ENCODE measurements at regions not wholly inside any gene's neighbourhood (a gene's known extent, or its start where the extent isn't known, plus 50 kb on each side); places are given as distances from the start of the nearest gene placed in this dataset.

GRCh38 chr13:33590936-33591335 is 227.0 kb upstream of the RFC3 start:
- Histone ChIP-seq H3K27me3 (ENCODE audit: insufficient read depth, low read length) (no peaks in the 10 kb centered on the region), H2BK5ac (ENCODE audit: low read depth, low read length, poor library complexity) (no peak overlapping the region), H3K4me3 (ENCODE audit: low read depth, low read length) (no peak overlapping the region), H3K9me3 (ENCODE audit: insufficient read depth, low read depth, low read length) (no peaks in the 10 kb centered on the region), H2BK12ac (ENCODE audit: low read length) (no peak overlapping the region), H4K8ac (ENCODE audit: low read depth, low read length) (no peak overlapping the region), H4K91ac (ENCODE audit: low read depth, low read length) (no peak overlapping the region), H3K79me1 (ENCODE audit: low read length) (no peaks in the 10 kb centered on the region), H3K79me2 (ENCODE audit: control insufficient read depth, insufficient read depth, low read length, poor library complexity) (no peaks in the 10 kb centered on the region), H2AFZ (ENCODE audit: insufficient read depth, low read length, poor library complexity) (no peak overlapping the region), H2BK120ac (ENCODE audit: insufficient read depth, low read length, poor library complexity) (no peak overlapping the region), H3K23ac (ENCODE audit: low read length) (no peak overlapping the region), H2AK5ac (ENCODE audit: low read length) (no peak overlapping the region), H3K36me3 (ENCODE audit: control insufficient read depth in 1 of 2, insufficient read depth in 2 of 2, low read length in 2 of 2) (no peaks in the 10 kb centered on the region), H3K27ac (ENCODE audit: low read depth, low read length) (no peak overlapping the region), H3K18ac (ENCODE audit: low read length) (no peak overlapping the region), H4K12ac (ENCODE audit: low read depth, low read length) (no peak overlapping the region), H3K14ac (ENCODE audit: low read length) (no peak overlapping the region), H3K4ac (ENCODE audit: low read depth, low read length) (no peak overlapping the region), H3K4me2 (ENCODE audit: low read length) (no peak overlapping the region), H3K9ac (ENCODE audit: low read length) (no peak overlapping the region), H3K4me1 (ENCODE audit: control insufficient read depth in 1 of 2, insufficient read depth in 2 of 2, low read length in 2 of 2) (no peaks in the 10 kb centered on the region)
- DNase-seq = no peak
- no CpG with 5 or more reads among the region's 6 CpGs for WGBS (ENCODE audit: extremely low coverage, insufficient coverage, insufficient read length)

- Histone ChIP-seq H4K8ac (ENCODE audit: low read depth, low read length) (no peak overlapping the region), H4K12ac (ENCODE audit: low read depth, low read length) (no peak overlapping the region), H2BK12ac (ENCODE audit: low read length) (no peak overlapping the region), H3K14ac (ENCODE audit: low read length) (no peak overlapping the region), H2BK5ac (ENCODE audit: low read depth, low read length, poor library complexity) (no peak overlapping the region), H3K4me1 (ENCODE audit: control insufficient read depth in 1 of 2, insufficient read depth in 2 of 2, low read length in 2 of 2) (peaks cover 2 to 4% of the 10 kb centered on the region in 2 experiments), H3K79me1 (ENCODE audit: low read length) (no peaks in the 10 kb centered on the region), H4K91ac (ENCODE audit: low read depth, low read length) (no peak overlapping the region), H3K4me3 (ENCODE audit: low read depth, low read length) (no peak overlapping the region), H3K18ac (ENCODE audit: low read length) (no peak overlapping the region), H2BK120ac (ENCODE audit: insufficient read depth, low read length, poor library complexity) (no peak overlapping the region), H3K27me3 (ENCODE audit: insufficient read depth, low read length) (no peaks in the 10 kb centered on the region), H3K9me3 (ENCODE audit: insufficient read depth, low read depth, low read length) (no peaks in the 10 kb centered on the region), H3K79me2 (ENCODE audit: control insufficient read depth, insufficient read depth, low read length, poor library complexity) (no peaks in the 10 kb centered on the region), H3K23ac (ENCODE audit: low read length) (no peak overlapping the region), H2AFZ (ENCODE audit: insufficient read depth, low read length, poor library complexity) (no peak overlapping the region), H3K9ac (ENCODE audit: low read length) (no peak overlapping the region), H3K27ac (ENCODE audit: low read depth, low read length) (no peak overlapping the region), H3K4me2 (ENCODE audit: low read length) (no peak overlapping the region), H3K36me3 (ENCODE audit: control insufficient read depth in 1 of 2, insufficient read depth in 2 of 2, low read length in 2 of 2) (no peaks in the 10 kb centered on the region), H2AK5ac (ENCODE audit: low read length) (no peak overlapping the region), H3K4ac (ENCODE audit: low read depth, low read length) (no peak overlapping the region)
- no CpG with 5 or more reads among the region's 7 CpGs for WGBS (ENCODE audit: extremely low coverage, insufficient coverage, insufficient read length)
- peak in 1 of 2 donors; percentile 31 for DNase-seq
Observed at GRCh38 chr13:33606692-33607091, 211.3 kb upstream of the RFC3 start.

- no CpG with 5 or more reads among the region's 27 CpGs for WGBS (ENCODE audit: extremely low coverage, insufficient coverage, insufficient read length)
Observed at GRCh38 chr13:33610438-33611120, 207.4 kb upstream of the RFC3 start.

GRCh38 chr13:33611121-33611805 is 206.7 kb upstream of the RFC3 start:
- Histone ChIP-seq H3K79me1 (ENCODE audit: low read length) (no peaks in the 10 kb centered on the region), H4K8ac (ENCODE audit: low read depth, low read length) (no peak overlapping the region), H2BK5ac (ENCODE audit: low read depth, low read length, poor library complexity) (no peak overlapping the region), H3K18ac (ENCODE audit: low read length) (no peak overlapping the region), H3K27me3 (ENCODE audit: insufficient read depth, low read length) (no peaks in the 10 kb centered on the region), H4K91ac (ENCODE audit: low read depth, low read length) (no peak overlapping the region), H3K36me3 (ENCODE audit: control insufficient read depth in 1 of 2, insufficient read depth in 2 of 2, low read length in 2 of 2) (no peaks in the 10 kb centered on the region), H3K9me3 (ENCODE audit: insufficient read depth, low read depth, low read length) (no peaks in the 10 kb centered on the region), H3K14ac (ENCODE audit: low read length) (no peak overlapping the region), H2BK12ac (ENCODE audit: low read length) (no peak overlapping the region), H3K23ac (ENCODE audit: low read length) (no peak overlapping the region), H3K4ac (ENCODE audit: low read depth, low read length) (no peak overlapping the region), H2AK5ac (ENCODE audit: low read length) (no peak overlapping the region), H3K27ac (ENCODE audit: low read depth, low read length) (no peak overlapping the region), H4K12ac (ENCODE audit: low read depth, low read length) (no peak overlapping the region), H3K4me3 (ENCODE audit: low read depth, low read length) (no peak overlapping the region), H2AFZ (ENCODE audit: insufficient read depth, low read length, poor library complexity) (no peak overlapping the region), H3K4me2 (ENCODE audit: low read length) (no peak overlapping the region), H2BK120ac (ENCODE audit: insufficient read depth, low read length, poor library complexity) (no peak overlapping the region), H3K9ac (ENCODE audit: low read length) (no peak overlapping the region), H3K4me1 (ENCODE audit: control insufficient read depth in 1 of 2, insufficient read depth in 2 of 2, low read length in 2 of 2) (peaks cover 2 to 4% of the 10 kb centered on the region in 2 experiments), H3K79me2 (ENCODE audit: control insufficient read depth, insufficient read depth, low read length, poor library complexity) (no peaks in the 10 kb centered on the region)
- DNase-seq = no peak
- no CpG with 5 or more reads among the region's 14 CpGs for WGBS (ENCODE audit: extremely low coverage, insufficient coverage, insufficient read length)

More at GRCh38 chr13:33610438-33611120, 207.4 kb upstream of the RFC3 start:
- H3K79me2 ChIP-seq (ENCODE audit: control insufficient read depth, insufficient read depth, low read length, poor library complexity) = no peaks in the 10 kb centered on the region
- no peak overlapping the region for H4K12ac ChIP-seq (ENCODE audit: low read depth, low read length)
- H2AFZ ChIP-seq (ENCODE audit: insufficient read depth, low read length, poor library complexity) = no peak overlapping the region
- H4K8ac ChIP-seq (ENCODE audit: low read depth, low read length) = no peak overlapping the region
- no peak for DNase-seq
- no peaks in the 10 kb centered on the region for H3K36me3 ChIP-seq (ENCODE audit: control insufficient read depth in 1 of 2, insufficient read depth in 2 of 2, low read length in 2 of 2)
- H2BK120ac ChIP-seq (ENCODE audit: insufficient read depth, low read length, poor library complexity) = no peak overlapping the region
- no peak overlapping the region for H3K4me2 ChIP-seq (ENCODE audit: low read length)
- no peaks in the 10 kb centered on the region for H3K9me3 ChIP-seq (ENCODE audit: insufficient read depth, low read depth, low read length)
- no peak overlapping the region for H3K9ac ChIP-seq (ENCODE audit: low read length)
- no peak overlapping the region for H2BK5ac ChIP-seq (ENCODE audit: low read depth, low read length, poor library complexity)
- no peak overlapping the region for H3K18ac ChIP-seq (ENCODE audit: low read length)
- H3K4ac ChIP-seq (ENCODE audit: low read depth, low read length) = no peak overlapping the region
- no peak overlapping the region for H3K14ac ChIP-seq (ENCODE audit: low read length)
- no peak overlapping the region for H2AK5ac ChIP-seq (ENCODE audit: low read length)
- H3K23ac ChIP-seq (ENCODE audit: low read length) = no peak overlapping the region
- H2BK12ac ChIP-seq (ENCODE audit: low read length) = no peak overlapping the region
- H3K4me1 ChIP-seq (ENCODE audit: control insufficient read depth in 1 of 2, insufficient read depth in 2 of 2, low read length in 2 of 2) = peaks cover 2 to 4% of the 10 kb centered on the region in 2 experiments
- H3K27me3 ChIP-seq (ENCODE audit: insufficient read depth, low read length) = no peaks in the 10 kb centered on the region
- H3K27ac ChIP-seq (ENCODE audit: low read depth, low read length) = no peak overlapping the region
- no peak overlapping the region for H3K4me3 ChIP-seq (ENCODE audit: low read depth, low read length)
- no peaks in the 10 kb centered on the region for H3K79me1 ChIP-seq (ENCODE audit: low read length)
- no peak overlapping the region for H4K91ac ChIP-seq (ENCODE audit: low read depth, low read length)

All from trophoblast cell (in vitro differentiated cells and primary cell).